ENCODE measurements at regions not wholly inside any gene's neighbourhood (a gene's known extent, or its start where the extent isn't known, plus 50 kb on each side); places are given as distances from the start of the nearest gene placed in this dataset.

- no peak overlapping the region for H3K4me3 ChIP-seq (ENCODE audit: low read depth, low read length)
- TF ChIP-seq CTCF (IDR thresholded peaks at IDR 0.05; ENCODE audit: insufficient read depth, low read depth, low read length): no peak
- no peak for DNase-seq (ENCODE audit: low read depth)
Measured at GRCh38 chr7:106463851-106464611, 179.2 kb upstream of the NAMPT start.

GRCh38 chr7:106462914-106463482, 178.2 kb upstream of the NAMPT start:
- DNase-seq (ENCODE audit: low read depth): no peak
- no peak overlapping the region for H3K4me3 ChIP-seq (ENCODE audit: low read depth, low read length)

GRCh38 chr7:106462365-106462859, 177.6 kb upstream of the NAMPT start:
- peak; percentile 60 for DNase-seq (ENCODE audit: low read depth)
- no peak overlapping the region for H3K4me3 ChIP-seq (ENCODE audit: low read depth, low read length)
- TF ChIP-seq CTCF (IDR thresholded peaks at IDR 0.05; ENCODE audit: insufficient read depth, low read depth, low read length): peak; percentile 55

More at GRCh38 chr7:106462914-106463482, 178.2 kb upstream of the NAMPT start:
- no peak for TF ChIP-seq CTCF (IDR thresholded peaks at IDR 0.05; ENCODE audit: insufficient read depth, low read depth, low read length)

GRCh38 chr7:106460792-106461254, 176.0 kb upstream of the NAMPT start:
- no peak overlapping the region for H3K4me3 ChIP-seq (ENCODE audit: low read depth, low read length)
- DNase-seq (ENCODE audit: low read depth): no peak
- no peak for TF ChIP-seq CTCF (IDR thresholded peaks at IDR 0.05; ENCODE audit: insufficient read depth, low read depth, low read length)

- TF ChIP-seq CTCF (IDR thresholded peaks at IDR 0.05; ENCODE audit: insufficient read depth, low read depth, low read length): no peak
- DNase-seq (ENCODE audit: low read depth): no peak
- H3K4me3 ChIP-seq (ENCODE audit: low read depth, low read length): no peak overlapping the region
Measured at GRCh38 chr7:106459397-106460072, 174.8 kb upstream of the NAMPT start.

GRCh38 chr7:106457678-106458077, 172.9 kb upstream of the NAMPT start:
- DNase-seq (ENCODE audit: low read depth): no peak
- no peak for TF ChIP-seq CTCF (IDR thresholded peaks at IDR 0.05; ENCODE audit: insufficient read depth, low read depth, low read length)
- H3K4me3 ChIP-seq (ENCODE audit: low read depth, low read length): no peak overlapping the region

All from fibroblast of villous mesenchyme (primary cell).